ENCODE measurements at regions not wholly inside any gene's neighbourhood (a gene's known extent, or its start where the extent isn't known, plus 50 kb on each side); places are given as distances from the start of the nearest gene placed in this dataset.
"Not testable (repeated sequence)": the region's sequence is repeated elsewhere in the genome, so short reads cannot be mapped to it uniquely, and the experiment has no call there.

GRCh38 chr7:124099585-124099984 lies 66.7 kb upstream of the TMEM229A start:
- TF ChIP-seq POLR2A (IDR thresholded peaks at IDR 0.05; ENCODE audit: control extremely low read depth in 1 of 2, low read depth in 2 of 2, low read length in 2 of 2); CHD1 (IDR thresholded peaks at IDR 0.05; ENCODE audit: low read depth, low read length); ATF3 (IDR thresholded peaks at IDR 0.05; ENCODE audit: insufficient read depth, low read depth, low read length); CTCF (IDR thresholded peaks at IDR 0.05; ENCODE audit: control extremely low read depth in 1 of 3, insufficient read depth in 1 of 3, low read depth in 1 of 3, low read length in 3 of 3); FOSL1 (IDR thresholded peaks at IDR 0.05; ENCODE audit: insufficient read depth, low read depth, low read length); EZH2 (IDR thresholded peaks at IDR 0.05; ENCODE audit: low read depth, low read length, severe bottlenecking); KDM1A (IDR thresholded peaks at IDR 0.05; ENCODE audit: borderline replicate concordance, low read length); MAX (IDR thresholded peaks at IDR 0.05): not testable (repeated sequence)
